WTC11 (cell line): ENCODE measurements at regions not wholly inside any gene's neighbourhood (a gene's known extent, or its start where the extent isn't known, plus 50 kb on each side); places are given as distances from the start of the nearest gene placed in this dataset.

Experiments
- ATAC-seq: fragments of 200-7000 bp; cut with Tn5 transposase; 2 replicates; pipeline ENCODE4 v1.10.0; 2021; ENCODE audit warnings: mild to moderate bottlenecking, moderate library complexity
- CTCF ChIA-PET: fragments of 300-600 bp; sonication (Branson Sonifier 250); formaldehyde crosslinking; loops from one replicate; lab custom pipeline; 2021; ENCODE audit warnings: antibody characterized with exemption; lab: Charles Lee
- POLR2A ChIA-PET: fragments of 350-600 bp; sonication (Branson Sonifier 250); formaldehyde crosslinking; loops from one replicate; lab custom pipeline; 2021; ENCODE audit warnings: antibody characterized with exemption; lab: Charles Lee
- DNase-seq: peaks from one replicate; pipeline ENCODE4 v3.0.0; 2021; ENCODE audit warnings: low spot score
- H3K27ac Mint-ChIP-seq: 2 replicates; pipeline ENCODE4 v1.8.0; 2021; ENCODE audit warnings: mixed read lengths
- H3K27me3 Mint-ChIP-seq: 2 replicates; pipeline ENCODE4 v1.8.0; 2021; ENCODE audit warnings: low read depth, mild to moderate bottlenecking, moderate library complexity, mixed read lengths
- H3K36me3 Mint-ChIP-seq: 2 replicates; pipeline ENCODE4 v1.8.0; 2021; ENCODE audit warnings: mixed read lengths
- H3K4me1 Mint-ChIP-seq: 2 replicates; pipeline ENCODE4 v1.8.0; 2022; ENCODE audit warnings: mixed read lengths
- H3K4me3 Mint-ChIP-seq: 2 replicates; pipeline ENCODE4 v1.8.0; 2021; ENCODE audit warnings: mild to moderate bottlenecking, moderate library complexity, mixed read lengths
- H3K9me3 Mint-ChIP-seq: 2 replicates; pipeline ENCODE4 v1.8.0; 2021; ENCODE audit warnings: mixed read lengths
- GTF2I ChIP-seq: fragments of 250-450 bp; sonication (Bioruptor Pico); conservative IDR thresholded peaks from 2 replicates; pipeline ENCODE4 v1.4.0; 2021; ENCODE audit warnings: mild to moderate bottlenecking
- IRF2 ChIP-seq: sonication (generic); formaldehyde crosslinking; IDR thresholded peaks from 2 replicates; pipeline ENCODE4 v1.8.0; 2022; ENCODE audit warnings: low read depth, missing genetic modification reagents, borderline replicate concordance
- JUN ChIP-seq: sonication (generic); formaldehyde crosslinking; IDR thresholded peaks from 2 replicates; pipeline ENCODE4 v1.8.0; 2023; ENCODE audit warnings: mild to moderate bottlenecking, missing genetic modification reagents
- NR2C2 ChIP-seq: sonication (generic); formaldehyde crosslinking; IDR thresholded peaks from 2 replicates; pipeline ENCODE4 v1.8.0; 2022; ENCODE audit warnings: mild to moderate bottlenecking, missing genetic modification reagents
- NR3C1 ChIP-seq: sonication (generic); formaldehyde crosslinking; conservative IDR thresholded peaks from 2 replicates; pipeline ENCODE4 v1.8.1; 2023; ENCODE audit warnings: low read depth, mild to moderate bottlenecking, missing genetic modification reagents
- OVOL2 ChIP-seq: fragments of 250-450 bp; sonication (Bioruptor Pico); IDR thresholded peaks from 2 replicates; pipeline ENCODE4 v1.9.0; 2021; ENCODE audit warnings: mild to moderate bottlenecking, borderline replicate concordance
- ZNF121 ChIP-seq: sonication (generic); formaldehyde crosslinking; IDR thresholded peaks from 2 replicates; pipeline ENCODE4 v1.8.0; 2023; ENCODE audit warnings: missing genetic modification reagents
- ZNF232 ChIP-seq: sonication (generic); formaldehyde crosslinking; IDR thresholded peaks from 2 replicates; pipeline ENCODE4 v1.8.0; 2022; ENCODE audit warnings: mild to moderate bottlenecking, missing genetic modification reagents
- TF ChIP-seq, protein P1 (sequence below): fragments of 250-450 bp; sonication (Bioruptor Pico); IDR thresholded peaks from 2 replicates; pipeline ENCODE4 v2.1.2; 2022; ENCODE audit warnings: mild to moderate bottlenecking, moderate library complexity
- TF ChIP-seq, protein P2 (sequence below): sonication (generic); formaldehyde crosslinking; IDR thresholded peaks from 2 replicates; pipeline ENCODE4 v1.8.1; 2023; ENCODE audit warnings: mild to moderate bottlenecking, missing genetic modification reagents, moderate library complexity
- TF ChIP-seq, protein P3 (sequence below): fragments of 250-450 bp; sonication (Bioruptor Pico); IDR thresholded peaks from 2 replicates; pipeline ENCODE4 v1.9.0; 2021; ENCODE audit warnings: mild to moderate bottlenecking, borderline replicate concordance
- TF ChIP-seq, protein P4 (sequence below): sonication (generic); formaldehyde crosslinking; IDR thresholded peaks from 2 replicates; pipeline ENCODE4 v1.8.1; 2023; ENCODE audit warnings: mild to moderate bottlenecking, moderate library complexity, missing genetic modification reagents
- TF ChIP-seq, protein P5 (sequence below): sonication (generic); formaldehyde crosslinking; IDR thresholded peaks from 2 replicates; pipeline ENCODE4 v1.8.1; 2023; ENCODE audit warnings: mild to moderate bottlenecking, missing genetic modification reagents, borderline replicate concordance
- TF ChIP-seq, protein P6 (sequence below): sonication (generic); formaldehyde crosslinking; IDR thresholded peaks from 2 replicates; pipeline ENCODE4 v1.8.1; 2023; ENCODE audit warnings: mild to moderate bottlenecking, missing genetic modification reagents
- TF ChIP-seq, protein P7 (sequence below): sonication (generic); formaldehyde crosslinking; IDR thresholded peaks from 2 replicates; pipeline ENCODE4 v1.8.0; 2022; ENCODE audit warnings: mild to moderate bottlenecking, missing genetic modification reagents
- TF ChIP-seq, protein P8 (sequence below): sonication (generic); formaldehyde crosslinking; IDR thresholded peaks from 2 replicates; pipeline ENCODE4 v1.8.0; 2022; ENCODE audit warnings: missing genetic modification reagents
- TF ChIP-seq, protein P9 (sequence below): fragments of 250-450 bp; sonication (Bioruptor Pico); IDR thresholded peaks from 2 replicates; pipeline ENCODE4 v1.9.0; 2021; ENCODE audit warnings: moderate library complexity, mild to moderate bottlenecking, inconsistent platforms, borderline replicate concordance

DNA sequence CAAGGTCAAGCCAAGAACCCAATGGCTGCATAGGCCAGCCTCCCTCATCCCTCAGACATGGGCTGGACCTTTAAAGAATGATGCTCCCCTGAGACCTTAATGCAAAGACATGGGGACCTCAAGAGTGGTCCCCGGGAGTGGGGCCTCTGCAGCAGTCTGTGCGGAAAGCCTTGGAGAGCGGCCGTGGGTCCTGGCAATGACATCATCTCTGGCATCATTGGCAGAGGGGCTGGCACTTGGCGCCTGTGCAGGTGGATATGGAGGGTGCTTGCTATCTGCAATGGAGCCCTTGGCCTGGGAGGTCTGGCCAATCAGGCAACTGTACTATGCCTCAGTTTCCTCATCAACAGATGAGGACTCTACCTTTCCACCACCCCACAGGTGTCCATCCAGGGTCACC is 365.5 kb upstream of the MKI67 start:
- H3K27me3 Mint-ChIP-seq, result no peaks in the 10 kb centered on the region
- no peak overlapping the region for H3K27ac Mint-ChIP-seq
- peaks cover 3% of the 10 kb centered on the region; the same call in 1 of the 2 replicates for H3K4me1 Mint-ChIP-seq
- peaks cover 4% of the 10 kb centered on the region for H3K9me3 Mint-ChIP-seq
- no peaks in the 10 kb centered on the region for H3K36me3 Mint-ChIP-seq
- DNase-seq (no peak), ATAC-seq (no peak)
- ChIA-PET CTCF (no interaction called here), POLR2A (no interaction called here)
- no peak overlapping the region for H3K4me3 Mint-ChIP-seq
- TF ChIP-seq OVOL2 (CRISPR knock-in tag) (no peak), NR2C2 (CRISPR knock-in tag) (no peak), ZNF121 (CRISPR knock-in tag) (no peak), GTF2I (no peak), ZNF232 (CRISPR knock-in tag) (no peak), JUN (no peak), NR3C1 (CRISPR knock-in tag) (no peak), IRF2 (CRISPR knock-in tag) (no peak)
- TF ChIP-seq, protein P1, sequence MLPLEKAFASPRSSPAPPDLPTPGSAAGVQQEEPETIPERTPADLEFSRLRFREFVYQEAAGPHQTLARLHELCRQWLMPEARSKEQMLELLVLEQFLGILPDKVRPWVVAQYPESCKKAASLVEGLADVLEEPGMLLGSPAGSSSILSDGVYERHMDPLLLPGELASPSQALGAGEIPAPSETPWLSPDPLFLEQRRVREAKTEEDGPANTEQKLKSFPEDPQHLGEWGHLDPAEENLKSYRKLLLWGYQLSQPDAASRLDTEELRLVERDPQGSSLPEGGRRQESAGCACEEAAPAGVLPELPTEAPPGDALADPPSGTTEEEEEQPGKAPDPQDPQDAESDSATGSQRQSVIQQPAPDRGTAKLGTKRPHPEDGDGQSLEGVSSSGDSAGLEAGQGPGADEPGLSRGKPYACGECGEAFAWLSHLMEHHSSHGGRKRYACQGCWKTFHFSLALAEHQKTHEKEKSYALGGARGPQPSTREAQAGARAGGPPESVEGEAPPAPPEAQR, result no peak
- TF ChIP-seq, protein P2, sequence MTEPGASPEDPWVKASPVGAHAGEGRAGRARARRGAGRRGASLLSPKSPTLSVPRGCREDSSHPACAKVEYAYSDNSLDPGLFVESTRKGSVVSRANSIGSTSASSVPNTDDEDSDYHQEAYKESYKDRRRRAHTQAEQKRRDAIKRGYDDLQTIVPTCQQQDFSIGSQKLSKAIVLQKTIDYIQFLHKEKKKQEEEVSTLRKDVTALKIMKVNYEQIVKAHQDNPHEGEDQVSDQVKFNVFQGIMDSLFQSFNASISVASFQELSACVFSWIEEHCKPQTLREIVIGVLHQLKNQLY (CRISPR knock-in tag), result no peak
- TF ChIP-seq, protein P3, sequence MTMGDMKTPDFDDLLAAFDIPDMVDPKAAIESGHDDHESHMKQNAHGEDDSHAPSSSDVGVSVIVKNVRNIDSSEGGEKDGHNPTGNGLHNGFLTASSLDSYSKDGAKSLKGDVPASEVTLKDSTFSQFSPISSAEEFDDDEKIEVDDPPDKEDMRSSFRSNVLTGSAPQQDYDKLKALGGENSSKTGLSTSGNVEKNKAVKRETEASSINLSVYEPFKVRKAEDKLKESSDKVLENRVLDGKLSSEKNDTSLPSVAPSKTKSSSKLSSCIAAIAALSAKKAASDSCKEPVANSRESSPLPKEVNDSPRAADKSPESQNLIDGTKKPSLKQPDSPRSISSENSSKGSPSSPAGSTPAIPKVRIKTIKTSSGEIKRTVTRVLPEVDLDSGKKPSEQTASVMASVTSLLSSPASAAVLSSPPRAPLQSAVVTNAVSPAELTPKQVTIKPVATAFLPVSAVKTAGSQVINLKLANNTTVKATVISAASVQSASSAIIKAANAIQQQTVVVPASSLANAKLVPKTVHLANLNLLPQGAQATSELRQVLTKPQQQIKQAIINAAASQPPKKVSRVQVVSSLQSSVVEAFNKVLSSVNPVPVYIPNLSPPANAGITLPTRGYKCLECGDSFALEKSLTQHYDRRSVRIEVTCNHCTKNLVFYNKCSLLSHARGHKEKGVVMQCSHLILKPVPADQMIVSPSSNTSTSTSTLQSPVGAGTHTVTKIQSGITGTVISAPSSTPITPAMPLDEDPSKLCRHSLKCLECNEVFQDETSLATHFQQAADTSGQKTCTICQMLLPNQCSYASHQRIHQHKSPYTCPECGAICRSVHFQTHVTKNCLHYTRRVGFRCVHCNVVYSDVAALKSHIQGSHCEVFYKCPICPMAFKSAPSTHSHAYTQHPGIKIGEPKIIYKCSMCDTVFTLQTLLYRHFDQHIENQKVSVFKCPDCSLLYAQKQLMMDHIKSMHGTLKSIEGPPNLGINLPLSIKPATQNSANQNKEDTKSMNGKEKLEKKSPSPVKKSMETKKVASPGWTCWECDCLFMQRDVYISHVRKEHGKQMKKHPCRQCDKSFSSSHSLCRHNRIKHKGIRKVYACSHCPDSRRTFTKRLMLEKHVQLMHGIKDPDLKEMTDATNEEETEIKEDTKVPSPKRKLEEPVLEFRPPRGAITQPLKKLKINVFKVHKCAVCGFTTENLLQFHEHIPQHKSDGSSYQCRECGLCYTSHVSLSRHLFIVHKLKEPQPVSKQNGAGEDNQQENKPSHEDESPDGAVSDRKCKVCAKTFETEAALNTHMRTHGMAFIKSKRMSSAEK, result no peak
- TF ChIP-seq, protein P4, sequence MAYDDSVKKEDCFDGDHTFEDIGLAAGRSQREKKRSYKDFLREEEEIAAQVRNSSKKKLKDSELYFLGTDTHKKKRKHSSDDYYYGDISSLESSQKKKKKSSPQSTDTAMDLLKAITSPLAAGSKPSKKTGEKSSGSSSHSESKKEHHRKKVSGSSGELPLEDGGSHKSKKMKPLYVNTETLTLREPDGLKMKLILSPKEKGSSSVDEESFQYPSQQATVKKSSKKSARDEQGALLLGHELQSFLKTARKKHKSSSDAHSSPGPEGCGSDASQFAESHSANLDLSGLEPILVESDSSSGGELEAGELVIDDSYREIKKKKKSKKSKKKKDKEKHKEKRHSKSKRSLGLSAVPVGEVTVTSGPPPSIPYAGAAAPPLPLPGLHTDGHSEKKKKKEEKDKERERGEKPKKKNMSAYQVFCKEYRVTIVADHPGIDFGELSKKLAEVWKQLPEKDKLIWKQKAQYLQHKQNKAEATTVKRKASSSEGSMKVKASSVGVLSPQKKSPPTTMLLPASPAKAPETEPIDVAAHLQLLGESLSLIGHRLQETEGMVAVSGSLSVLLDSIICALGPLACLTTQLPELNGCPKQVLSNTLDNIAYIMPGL (CRISPR knock-in tag), result no peak
- TF ChIP-seq, protein P5, sequence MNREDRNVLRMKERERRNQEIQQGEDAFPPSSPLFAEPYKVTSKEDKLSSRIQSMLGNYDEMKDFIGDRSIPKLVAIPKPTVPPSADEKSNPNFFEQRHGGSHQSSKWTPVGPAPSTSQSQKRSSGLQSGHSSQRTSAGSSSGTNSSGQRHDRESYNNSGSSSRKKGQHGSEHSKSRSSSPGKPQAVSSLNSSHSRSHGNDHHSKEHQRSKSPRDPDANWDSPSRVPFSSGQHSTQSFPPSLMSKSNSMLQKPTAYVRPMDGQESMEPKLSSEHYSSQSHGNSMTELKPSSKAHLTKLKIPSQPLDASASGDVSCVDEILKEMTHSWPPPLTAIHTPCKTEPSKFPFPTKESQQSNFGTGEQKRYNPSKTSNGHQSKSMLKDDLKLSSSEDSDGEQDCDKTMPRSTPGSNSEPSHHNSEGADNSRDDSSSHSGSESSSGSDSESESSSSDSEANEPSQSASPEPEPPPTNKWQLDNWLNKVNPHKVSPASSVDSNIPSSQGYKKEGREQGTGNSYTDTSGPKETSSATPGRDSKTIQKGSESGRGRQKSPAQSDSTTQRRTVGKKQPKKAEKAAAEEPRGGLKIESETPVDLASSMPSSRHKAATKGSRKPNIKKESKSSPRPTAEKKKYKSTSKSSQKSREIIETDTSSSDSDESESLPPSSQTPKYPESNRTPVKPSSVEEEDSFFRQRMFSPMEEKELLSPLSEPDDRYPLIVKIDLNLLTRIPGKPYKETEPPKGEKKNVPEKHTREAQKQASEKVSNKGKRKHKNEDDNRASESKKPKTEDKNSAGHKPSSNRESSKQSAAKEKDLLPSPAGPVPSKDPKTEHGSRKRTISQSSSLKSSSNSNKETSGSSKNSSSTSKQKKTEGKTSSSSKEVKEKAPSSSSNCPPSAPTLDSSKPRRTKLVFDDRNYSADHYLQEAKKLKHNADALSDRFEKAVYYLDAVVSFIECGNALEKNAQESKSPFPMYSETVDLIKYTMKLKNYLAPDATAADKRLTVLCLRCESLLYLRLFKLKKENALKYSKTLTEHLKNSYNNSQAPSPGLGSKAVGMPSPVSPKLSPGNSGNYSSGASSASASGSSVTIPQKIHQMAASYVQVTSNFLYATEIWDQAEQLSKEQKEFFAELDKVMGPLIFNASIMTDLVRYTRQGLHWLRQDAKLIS (CRISPR knock-in tag), result no peak
- TF ChIP-seq, protein P6, sequence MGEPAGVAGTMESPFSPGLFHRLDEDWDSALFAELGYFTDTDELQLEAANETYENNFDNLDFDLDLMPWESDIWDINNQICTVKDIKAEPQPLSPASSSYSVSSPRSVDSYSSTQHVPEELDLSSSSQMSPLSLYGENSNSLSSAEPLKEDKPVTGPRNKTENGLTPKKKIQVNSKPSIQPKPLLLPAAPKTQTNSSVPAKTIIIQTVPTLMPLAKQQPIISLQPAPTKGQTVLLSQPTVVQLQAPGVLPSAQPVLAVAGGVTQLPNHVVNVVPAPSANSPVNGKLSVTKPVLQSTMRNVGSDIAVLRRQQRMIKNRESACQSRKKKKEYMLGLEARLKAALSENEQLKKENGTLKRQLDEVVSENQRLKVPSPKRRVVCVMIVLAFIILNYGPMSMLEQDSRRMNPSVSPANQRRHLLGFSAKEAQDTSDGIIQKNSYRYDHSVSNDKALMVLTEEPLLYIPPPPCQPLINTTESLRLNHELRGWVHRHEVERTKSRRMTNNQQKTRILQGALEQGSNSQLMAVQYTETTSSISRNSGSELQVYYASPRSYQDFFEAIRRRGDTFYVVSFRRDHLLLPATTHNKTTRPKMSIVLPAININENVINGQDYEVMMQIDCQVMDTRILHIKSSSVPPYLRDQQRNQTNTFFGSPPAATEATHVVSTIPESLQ (CRISPR knock-in tag), result no peak
- TF ChIP-seq, protein P7, sequence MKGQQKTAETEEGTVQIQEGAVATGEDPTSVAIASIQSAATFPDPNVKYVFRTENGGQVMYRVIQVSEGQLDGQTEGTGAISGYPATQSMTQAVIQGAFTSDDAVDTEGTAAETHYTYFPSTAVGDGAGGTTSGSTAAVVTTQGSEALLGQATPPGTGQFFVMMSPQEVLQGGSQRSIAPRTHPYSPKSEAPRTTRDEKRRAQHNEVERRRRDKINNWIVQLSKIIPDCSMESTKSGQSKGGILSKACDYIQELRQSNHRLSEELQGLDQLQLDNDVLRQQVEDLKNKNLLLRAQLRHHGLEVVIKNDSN (CRISPR knock-in tag), result no peak
- TF ChIP-seq, protein P8, sequence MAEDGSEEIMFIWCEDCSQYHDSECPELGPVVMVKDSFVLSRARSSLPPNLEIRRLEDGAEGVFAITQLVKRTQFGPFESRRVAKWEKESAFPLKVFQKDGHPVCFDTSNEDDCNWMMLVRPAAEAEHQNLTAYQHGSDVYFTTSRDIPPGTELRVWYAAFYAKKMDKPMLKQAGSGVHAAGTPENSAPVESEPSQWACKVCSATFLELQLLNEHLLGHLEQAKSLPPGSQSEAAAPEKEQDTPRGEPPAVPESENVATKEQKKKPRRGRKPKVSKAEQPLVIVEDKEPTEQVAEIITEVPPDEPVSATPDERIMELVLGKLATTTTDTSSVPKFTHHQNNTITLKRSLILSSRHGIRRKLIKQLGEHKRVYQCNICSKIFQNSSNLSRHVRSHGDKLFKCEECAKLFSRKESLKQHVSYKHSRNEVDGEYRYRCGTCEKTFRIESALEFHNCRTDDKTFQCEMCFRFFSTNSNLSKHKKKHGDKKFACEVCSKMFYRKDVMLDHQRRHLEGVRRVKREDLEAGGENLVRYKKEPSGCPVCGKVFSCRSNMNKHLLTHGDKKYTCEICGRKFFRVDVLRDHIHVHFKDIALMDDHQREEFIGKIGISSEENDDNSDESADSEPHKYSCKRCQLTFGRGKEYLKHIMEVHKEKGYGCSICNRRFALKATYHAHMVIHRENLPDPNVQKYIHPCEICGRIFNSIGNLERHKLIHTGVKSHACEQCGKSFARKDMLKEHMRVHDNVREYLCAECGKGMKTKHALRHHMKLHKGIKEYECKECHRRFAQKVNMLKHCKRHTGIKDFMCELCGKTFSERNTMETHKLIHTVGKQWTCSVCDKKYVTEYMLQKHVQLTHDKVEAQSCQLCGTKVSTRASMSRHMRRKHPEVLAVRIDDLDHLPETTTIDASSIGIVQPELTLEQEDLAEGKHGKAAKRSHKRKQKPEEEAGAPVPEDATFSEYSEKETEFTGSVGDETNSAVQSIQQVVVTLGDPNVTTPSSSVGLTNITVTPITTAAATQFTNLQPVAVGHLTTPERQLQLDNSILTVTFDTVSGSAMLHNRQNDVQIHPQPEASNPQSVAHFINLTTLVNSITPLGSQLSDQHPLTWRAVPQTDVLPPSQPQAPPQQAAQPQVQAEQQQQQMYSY (CRISPR knock-in tag), result no peak
- TF ChIP-seq, protein P9, sequence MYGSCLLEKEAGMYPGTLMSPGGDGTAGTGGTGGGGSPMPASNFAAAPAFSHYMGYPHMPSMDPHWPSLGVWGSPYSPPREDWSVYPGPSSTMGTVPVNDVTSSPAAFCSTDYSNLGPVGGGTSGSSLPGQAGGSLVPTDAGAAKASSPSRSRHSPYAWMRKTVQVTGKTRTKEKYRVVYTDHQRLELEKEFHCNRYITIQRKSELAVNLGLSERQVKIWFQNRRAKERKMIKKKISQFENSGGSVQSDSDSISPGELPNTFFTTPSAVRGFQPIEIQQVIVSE, result no peak
